H9 (cell line): ENCODE measurements at regions not wholly inside any gene's neighbourhood (a gene's known extent, or its start where the extent isn't known, plus 50 kb on each side); places are given as distances from the start of the nearest gene placed in this dataset.

Experiments
- DNase-seq: peaks from one replicate; pipeline ENCODE4 v3.0.0-alpha.2; 2017
- H2AFZ ChIP-seq: one replicate; pipeline ENCODE4 v1.6.1; 2013; ENCODE audit warnings: mild to moderate bottlenecking, low read length, control low read depth, moderate library complexity
- H2AK5ac ChIP-seq: 2 replicates; pipeline ENCODE4 v1.6.1; 2013; ENCODE audit warnings: low read length, control low read depth, mixed read lengths; ENCODE audit not compliant: insufficient read length
- H2BK120ac ChIP-seq: one replicate; pipeline ENCODE4 v1.6.1; 2013; ENCODE audit warnings: low read depth, mild to moderate bottlenecking, low read length, control low read depth, inconsistent platforms; ENCODE audit not compliant: poor library complexity, severe bottlenecking
- H2BK12ac ChIP-seq: 2 replicates; pipeline ENCODE4 v1.6.1; 2013; ENCODE audit warnings: low read length, control low read depth, mixed read lengths, low read depth; ENCODE audit not compliant: insufficient read length
- H2BK15ac ChIP-seq: 2 replicates; pipeline ENCODE4 v1.6.1; 2013; ENCODE audit warnings: low read depth, low read length, control low read depth
- H2BK20ac ChIP-seq: one replicate; pipeline ENCODE4 v1.6.1; 2013; ENCODE audit warnings: low read depth, mild to moderate bottlenecking, low read length, control low read depth, inconsistent platforms; ENCODE audit not compliant: poor library complexity, severe bottlenecking
- H2BK5ac ChIP-seq: 2 replicates; pipeline ENCODE4 v1.6.1; 2013; ENCODE audit warnings: low read length, control low read depth, mixed read lengths; ENCODE audit not compliant: insufficient read length
- H3K14ac ChIP-seq: 2 replicates; pipeline ENCODE4 v1.6.1; 2013; ENCODE audit warnings: low read length, control low read depth; ENCODE audit not compliant: insufficient read depth
- H3K18ac ChIP-seq: 2 replicates; pipeline ENCODE4 v1.6.1; 2013; ENCODE audit warnings: low read depth, mild to moderate bottlenecking, mixed read lengths, low read length, control low read depth; ENCODE audit not compliant: insufficient read length
- H3K23ac ChIP-seq: 2 replicates; pipeline ENCODE4 v1.6.1; 2013; ENCODE audit warnings: low read length, control low read depth, mixed read lengths, low read depth; ENCODE audit not compliant: insufficient read length
- H3K23me2 ChIP-seq: 2 replicates; pipeline ENCODE4 v1.6.1; 2013; ENCODE audit warnings: low read depth, mild to moderate bottlenecking, mixed read lengths, low read length, control low read depth; ENCODE audit not compliant: insufficient read length, poor library complexity, severe bottlenecking
- H3K27ac ChIP-seq: 2 replicates; pipeline ENCODE4 v1.5.1; 2013; ENCODE audit warnings: low read length, control low read depth, mixed read lengths, low read depth; ENCODE audit not compliant: insufficient read length
- H3K27me3 ChIP-seq: 2 replicates; pipeline ENCODE4 v1.6.1; 2013; ENCODE audit warnings: low read length, control low read depth, inconsistent platforms; ENCODE audit not compliant: insufficient read depth
- H3K4ac ChIP-seq: 2 replicates; pipeline ENCODE4 v1.6.1; 2013; ENCODE audit warnings: low read depth, mild to moderate bottlenecking, control low read depth, inconsistent platforms, low read length, moderate library complexity
- H3K4me1 ChIP-seq: 2 replicates; pipeline ENCODE4 v1.6.1; 2013; ENCODE audit warnings: low read length, control low read depth, inconsistent platforms; ENCODE audit not compliant: insufficient read depth
- H3K4me2 ChIP-seq: 2 replicates; pipeline ENCODE4 v1.6.1; 2013; ENCODE audit warnings: low read length, control low read depth, mixed read lengths; ENCODE audit not compliant: insufficient read length, insufficient read depth
- H3K56ac ChIP-seq: 2 replicates; pipeline ENCODE4 v1.6.1; 2013; ENCODE audit warnings: low read depth, mild to moderate bottlenecking, mixed read lengths, low read length, control low read depth; ENCODE audit not compliant: insufficient read length
- H3K79me1 ChIP-seq: 2 replicates; pipeline ENCODE4 v1.6.1; 2013; ENCODE audit warnings: low read depth, mild to moderate bottlenecking, moderate library complexity, low read length, control low read depth, inconsistent platforms; ENCODE audit not compliant: insufficient read depth, poor library complexity, severe bottlenecking
- H3K79me2 ChIP-seq: 2 replicates; pipeline ENCODE4 v1.6.1; 2013; ENCODE audit warnings: low read length, control low read depth, inconsistent platforms; ENCODE audit not compliant: insufficient read depth
- H3K9ac ChIP-seq: 2 replicates; pipeline ENCODE4 v1.6.1; 2013; ENCODE audit warnings: low read length, control low read depth, mixed read lengths; ENCODE audit not compliant: insufficient read length; ENCODE audit errors: extremely low read depth
- H3K9me3 ChIP-seq: one replicate; pipeline ENCODE4 v1.6.1; 2013; ENCODE audit warnings: low read depth, low read length, inconsistent platforms; ENCODE audit not compliant: control insufficient read depth
- H3T11ph ChIP-seq: one replicate; pipeline ENCODE4 v1.6.1; 2013; ENCODE audit warnings: mild to moderate bottlenecking, low read length, control low read depth, inconsistent platforms
- H4K20me1 ChIP-seq: one replicate; pipeline ENCODE4 v1.6.1; 2013; ENCODE audit not compliant: control insufficient read depth, insufficient read length, insufficient read depth
- H4K5ac ChIP-seq: 2 replicates; pipeline ENCODE4 v1.6.1; 2013; ENCODE audit warnings: low read depth, mild to moderate bottlenecking, mixed read lengths, low read length, control low read depth; ENCODE audit not compliant: insufficient read length
- H4K8ac ChIP-seq: replicated peaks from 2 replicates; pipeline ENCODE4 v1.6.1; 2013; ENCODE audit warnings: low read length, control low read depth, mixed read lengths, low read depth; ENCODE audit not compliant: insufficient read length
- H4K91ac ChIP-seq: 2 replicates; pipeline ENCODE4 v1.6.1; 2013; ENCODE audit warnings: low read depth, mild to moderate bottlenecking, moderate library complexity, mixed read lengths, low read length, control low read depth; ENCODE audit not compliant: insufficient read length
- H3K27ac Mint-ChIP-seq, 3 experiments: 2 replicates in 2 of 3; 3 replicates in 1 of 3; pipeline ENCODE4 v1.8.0; 2020 to 2021; ENCODE audit warnings: mixed read lengths in 3 of 3, mild to moderate bottlenecking in 1 of 3, moderate library complexity in 1 of 3
- H3K27me3 Mint-ChIP-seq: 2 replicates; pipeline ENCODE4 v1.8.0; 2021; ENCODE audit warnings: low read depth, mild to moderate bottlenecking, moderate library complexity, mixed read lengths
- H3K36me3 Mint-ChIP-seq, 3 experiments: 2 replicates in 2 of 3; 3 replicates in 1 of 3; pipeline ENCODE4 v1.8.0; 2020 to 2021; ENCODE audit warnings: low read depth in 3 of 3, mixed read lengths in 3 of 3; ENCODE audit not compliant: insufficient read depth in 1 of 3
- H3K4me1 Mint-ChIP-seq, 2 experiments: 2 replicates each; pipeline ENCODE4 v1.8.0; 2020; ENCODE audit warnings: mixed read lengths in 2 of 2
- H3K4me3 Mint-ChIP-seq, 2 experiments: 2 replicates in 1 of 2; 3 replicates in 1 of 2; pipeline ENCODE4 v1.8.0; 2020 to 2021; ENCODE audit warnings: mild to moderate bottlenecking in 2 of 2, mixed read lengths in 2 of 2, moderate library complexity in 1 of 2
- H3K9me3 Mint-ChIP-seq, 2 experiments: 2 replicates in 1 of 2; 3 replicates in 1 of 2; pipeline ENCODE4 v1.8.0; 2020; ENCODE audit warnings: mild to moderate bottlenecking in 2 of 2, mixed read lengths in 2 of 2, moderate library complexity in 1 of 2
- WGBS: extraction: QIAGEN DNeasy Blood & Tissue Kit; methylation state at CpG from one replicate; pipeline ENCODE4 v1.1.7; 2013; ENCODE audit warnings: missing lambda C conversion rate, low lambda C conversion rate, mixed read lengths; ENCODE audit not compliant: insufficient read length; ENCODE audit errors: extremely low coverage; 5-methylcytosine and 5-hydroxymethylcytosine counted together
- TF ChIP-seq, protein P1 (sequence below): fragments of 200-600 bp; sonication (generic); conservative IDR thresholded peaks from 3 replicates; pipeline ENCODE4 v1.8.0; 2021; ENCODE audit warnings: antibody characterized with exemption, mild to moderate bottlenecking

DNA sequence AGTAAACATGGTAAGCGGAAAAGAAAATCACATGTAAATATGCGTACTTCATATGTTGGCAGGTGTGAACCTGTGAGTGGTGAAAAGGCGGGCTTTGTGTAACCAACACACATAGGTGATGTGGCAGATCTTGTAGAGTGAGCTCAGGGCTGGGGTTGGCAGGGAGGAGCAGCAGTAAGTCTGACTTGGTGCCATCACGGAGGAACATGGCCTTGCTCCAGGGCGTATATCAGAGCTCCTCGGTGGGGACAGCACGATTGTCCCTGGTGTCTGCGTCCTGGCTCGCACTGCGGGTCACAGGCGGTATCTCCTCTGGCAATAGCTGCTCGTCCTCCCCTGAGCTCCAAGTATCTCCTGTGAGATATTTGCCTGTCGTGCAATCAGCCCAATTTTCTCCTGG, 733.6 kb downstream of the TRIML1 start:
- H3K4me1 Mint-ChIP-seq, result peaks cover under 1 to 2% of the 10 kb centered on the region in 2 experiments; a peak in 2 of 4 replicates

More for the DNA sequence above, 733.6 kb downstream of the TRIML1 start:
- H3K4me3 Mint-ChIP-seq, result no peak overlapping the region; a peak in 1 of 5 replicates
- no peak overlapping the region for H3K27ac Mint-ChIP-seq
- H3K27me3 Mint-ChIP-seq, result no peaks in the 10 kb centered on the region
- no peak overlapping the region for H3K4ac ChIP-seq
- no peak overlapping the region for H4K5ac ChIP-seq
- no peak overlapping the region for H4K91ac ChIP-seq
- no peaks in the 10 kb centered on the region for H3K79me2 ChIP-seq
- no peak overlapping the region for H4K8ac ChIP-seq
- no peak overlapping the region for H3K4me2 ChIP-seq
- no peaks in the 10 kb centered on the region for H3K23me2 ChIP-seq
- TF ChIP-seq, protein P1, sequence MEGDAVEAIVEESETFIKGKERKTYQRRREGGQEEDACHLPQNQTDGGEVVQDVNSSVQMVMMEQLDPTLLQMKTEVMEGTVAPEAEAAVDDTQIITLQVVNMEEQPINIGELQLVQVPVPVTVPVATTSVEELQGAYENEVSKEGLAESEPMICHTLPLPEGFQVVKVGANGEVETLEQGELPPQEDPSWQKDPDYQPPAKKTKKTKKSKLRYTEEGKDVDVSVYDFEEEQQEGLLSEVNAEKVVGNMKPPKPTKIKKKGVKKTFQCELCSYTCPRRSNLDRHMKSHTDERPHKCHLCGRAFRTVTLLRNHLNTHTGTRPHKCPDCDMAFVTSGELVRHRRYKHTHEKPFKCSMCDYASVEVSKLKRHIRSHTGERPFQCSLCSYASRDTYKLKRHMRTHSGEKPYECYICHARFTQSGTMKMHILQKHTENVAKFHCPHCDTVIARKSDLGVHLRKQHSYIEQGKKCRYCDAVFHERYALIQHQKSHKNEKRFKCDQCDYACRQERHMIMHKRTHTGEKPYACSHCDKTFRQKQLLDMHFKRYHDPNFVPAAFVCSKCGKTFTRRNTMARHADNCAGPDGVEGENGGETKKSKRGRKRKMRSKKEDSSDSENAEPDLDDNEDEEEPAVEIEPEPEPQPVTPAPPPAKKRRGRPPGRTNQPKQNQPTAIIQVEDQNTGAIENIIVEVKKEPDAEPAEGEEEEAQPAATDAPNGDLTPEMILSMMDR, result no peak
- H2BK15ac ChIP-seq, result no peak overlapping the region
- no peak overlapping the region for H3T11ph ChIP-seq
- no peak overlapping the region for H2AK5ac ChIP-seq
- H3K4me1 ChIP-seq, result no peaks in the 10 kb centered on the region
- H3K36me3 Mint-ChIP-seq, result peaks cover 0 to 1% (median 0%) of the 10 kb centered on the region in 3 experiments; a peak in 1 of 7 replicates
- H3K18ac ChIP-seq, result no peak overlapping the region
- no CpG with 5 or more reads among the region's 13 CpGs for WGBS
- H3K14ac ChIP-seq, result no peak overlapping the region
- no peak overlapping the region for H2BK12ac ChIP-seq
- no peak overlapping the region for H2AFZ ChIP-seq
- no peak overlapping the region for H3K27ac ChIP-seq
- H2BK5ac ChIP-seq, result no peak overlapping the region
- H3K79me1 ChIP-seq, result no peaks in the 10 kb centered on the region
- no peak overlapping the region for H2BK120ac ChIP-seq
- H3K9me3 Mint-ChIP-seq, result peaks cover 0 to under 1% of the 10 kb centered on the region in 2 experiments; a peak in 2 of 5 replicates
- H3K9ac ChIP-seq, result no peak overlapping the region
- H3K56ac ChIP-seq, result no peak overlapping the region
- no peak for DNase-seq
- no peaks in the 10 kb centered on the region; the same call in 1 of the 2 replicates for H3K27me3 ChIP-seq
- no peaks in the 10 kb centered on the region for H3K9me3 ChIP-seq
- no peaks in the 10 kb centered on the region for H4K20me1 ChIP-seq
- H2BK20ac ChIP-seq, result no peak overlapping the region
- no peak overlapping the region for H3K23ac ChIP-seq
